OCI-LY3 (cell line): ENCODE measurements at regions not wholly inside any gene's neighbourhood (a gene's known extent, or its start where the extent isn't known, plus 50 kb on each side); places are given as distances from the start of the nearest gene placed in this dataset.

Experiments used
- H2AFZ ChIP-seq: fragments of 200-600, 300-600 bp; shearing (Covaris generic); 2 replicates; pipeline ENCODE4 v1.6.0; 2014; ENCODE audit warnings: antibody characterized with exemption, low read depth, low read length
- H3K27ac ChIP-seq: fragments of 200-600, 300-600 bp; sonication (generic); 2 replicates; pipeline ENCODE4 v1.5.1; 2014; ENCODE audit warnings: mild to moderate bottlenecking, low read length, moderate library complexity, mixed read lengths
- H3K27me3 ChIP-seq: fragments of 200-600, 300-600 bp; sonication (generic); 2 replicates; pipeline ENCODE4 v1.6.1; 2014; ENCODE audit warnings: low read depth, low read length, mixed read lengths
- H3K36me3 ChIP-seq: fragments of 200-600, 300-600 bp; sonication (generic); replicated peaks from 2 replicates; pipeline ENCODE3; 2014; ENCODE audit warnings: low read depth, low read length, mixed read lengths
- H3K4me1 ChIP-seq: fragments of 300-600, 200-600 bp; sonication (generic); 2 replicates; pipeline ENCODE4 v1.6.1; 2014; ENCODE audit warnings: low read length, mixed read lengths
- H3K4me2 ChIP-seq: fragments of 200-600, 300-600 bp; sonication (generic); 2 replicates; pipeline ENCODE4 v1.6.1; 2014; ENCODE audit warnings: low read length, mixed read lengths
- H3K4me3 ChIP-seq: fragments of 300-600, 200-600 bp; sonication (generic); 2 replicates; pipeline ENCODE4 v1.5.1; 2014; ENCODE audit warnings: antibody characterized with exemption, mild to moderate bottlenecking, low read length, moderate library complexity
- H3K79me2 ChIP-seq: fragments of 300-600, 200-600 bp; shearing (Covaris generic); 2 replicates; pipeline ENCODE4 v1.6.1; 2014; ENCODE audit warnings: mild to moderate bottlenecking, low read length, mixed read lengths
- H3K9ac ChIP-seq: fragments of 300-600, 200-600 bp; shearing (Covaris generic); 2 replicates; pipeline ENCODE4 v1.6.0; 2014; ENCODE audit warnings: mild to moderate bottlenecking, low read length, moderate library complexity
- H3K9me3 ChIP-seq: fragments of 200-600, 300-600 bp; shearing (Covaris generic); 2 replicates; pipeline ENCODE4 v1.6.1; 2014; ENCODE audit warnings: low read length, mixed read lengths; ENCODE audit not compliant: insufficient read depth
- H4K20me1 ChIP-seq: fragments of 200-600, 300-600 bp; sonication (generic); 2 replicates; pipeline ENCODE4 v1.6.1; 2016; ENCODE audit warnings: low read length, mixed read lengths; ENCODE audit not compliant: insufficient read depth
- EZH2phosphoT487 ChIP-seq: fragments of 200-600 bp; shearing (Covaris generic); IDR thresholded peaks from 2 replicates; pipeline ENCODE4 v1.6.1; 2018; ENCODE audit warnings: antibody characterized with exemption, mixed run types, low read depth
- TF ChIP-seq, protein P1 (sequence below): fragments of 200-600, 300-600 bp; sonication (generic); IDR thresholded peaks from 2 replicates; pipeline ENCODE4 v1.5.1; 2014; ENCODE audit warnings: antibody characterized with exemption, low read length, low read depth

GRCh38 chr21:28106370-28106890, 886.2 kb downstream of the LTN1 start:
- Histone ChIP-seq H3K9ac (no peak overlapping the region), H3K4me3 (no peak overlapping the region), H2AFZ (no peak overlapping the region), H4K20me1 (no peaks in the 10 kb centered on the region), H3K27me3 (no peaks in the 10 kb centered on the region), H3K27ac (no peak overlapping the region), H3K4me1 (no peaks in the 10 kb centered on the region), H3K4me2 (no peak overlapping the region), H3K79me2 (no peaks in the 10 kb centered on the region), H3K9me3 (no peaks in the 10 kb centered on the region), H3K36me3 (no peaks in the 10 kb centered on the region)
- TF ChIP-seq, protein P1, sequence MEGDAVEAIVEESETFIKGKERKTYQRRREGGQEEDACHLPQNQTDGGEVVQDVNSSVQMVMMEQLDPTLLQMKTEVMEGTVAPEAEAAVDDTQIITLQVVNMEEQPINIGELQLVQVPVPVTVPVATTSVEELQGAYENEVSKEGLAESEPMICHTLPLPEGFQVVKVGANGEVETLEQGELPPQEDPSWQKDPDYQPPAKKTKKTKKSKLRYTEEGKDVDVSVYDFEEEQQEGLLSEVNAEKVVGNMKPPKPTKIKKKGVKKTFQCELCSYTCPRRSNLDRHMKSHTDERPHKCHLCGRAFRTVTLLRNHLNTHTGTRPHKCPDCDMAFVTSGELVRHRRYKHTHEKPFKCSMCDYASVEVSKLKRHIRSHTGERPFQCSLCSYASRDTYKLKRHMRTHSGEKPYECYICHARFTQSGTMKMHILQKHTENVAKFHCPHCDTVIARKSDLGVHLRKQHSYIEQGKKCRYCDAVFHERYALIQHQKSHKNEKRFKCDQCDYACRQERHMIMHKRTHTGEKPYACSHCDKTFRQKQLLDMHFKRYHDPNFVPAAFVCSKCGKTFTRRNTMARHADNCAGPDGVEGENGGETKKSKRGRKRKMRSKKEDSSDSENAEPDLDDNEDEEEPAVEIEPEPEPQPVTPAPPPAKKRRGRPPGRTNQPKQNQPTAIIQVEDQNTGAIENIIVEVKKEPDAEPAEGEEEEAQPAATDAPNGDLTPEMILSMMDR: no peak
- no peak for TF ChIP-seq EZH2phosphoT487

DNA sequence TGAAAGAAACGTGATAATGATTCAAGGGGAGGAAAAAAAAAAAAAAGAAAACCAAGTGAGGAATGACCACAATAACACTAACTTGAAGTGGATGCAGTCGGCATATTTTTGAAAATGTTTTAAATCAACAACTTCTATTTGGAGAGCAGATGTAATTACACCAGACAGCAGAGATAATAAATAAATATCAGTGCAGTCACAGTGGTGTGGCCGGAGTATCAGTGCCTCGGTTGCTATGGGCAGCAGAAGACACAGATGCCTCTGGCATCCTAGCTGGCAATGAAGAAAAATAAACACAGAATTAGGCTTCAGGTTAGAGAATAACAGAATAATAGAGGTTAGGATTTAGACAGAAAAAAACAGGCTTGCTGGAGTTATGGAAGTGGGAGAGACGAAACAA, 888.3 kb downstream of the LTN1 start:
- Histone ChIP-seq H3K36me3 (no peaks in the 10 kb centered on the region), H3K27me3 (no peaks in the 10 kb centered on the region), H3K79me2 (no peaks in the 10 kb centered on the region), H3K4me2 (no peak overlapping the region), H3K27ac (no peak overlapping the region), H3K4me1 (no peaks in the 10 kb centered on the region), H3K9me3 (no peaks in the 10 kb centered on the region), H4K20me1 (no peaks in the 10 kb centered on the region), H3K9ac (no peak overlapping the region), H3K4me3 (no peak overlapping the region), H2AFZ (no peak overlapping the region)
- no peak for TF ChIP-seq EZH2phosphoT487
- TF ChIP-seq, protein P1: no peak

- Histone ChIP-seq H3K79me2 (no peaks in the 10 kb centered on the region), H3K36me3 (no peaks in the 10 kb centered on the region), H2AFZ (no peak overlapping the region; the same call in 1 of the 2 replicates), H3K9ac (no peak overlapping the region), H3K4me2 (no peak overlapping the region), H3K4me3 (no peak overlapping the region), H4K20me1 (no peaks in the 10 kb centered on the region), H3K4me1 (no peaks in the 10 kb centered on the region), H3K27ac (no peak overlapping the region), H3K27me3 (no peaks in the 10 kb centered on the region), H3K9me3 (no peaks in the 10 kb centered on the region)
- TF ChIP-seq, protein P1: no peak
- no peak for TF ChIP-seq EZH2phosphoT487
These were observed 892.3 kb downstream of the LTN1 start for GRCh38 chr21:28100366-28100765.

- no peaks in the 10 kb centered on the region for H3K4me1 ChIP-seq
- no peaks in the 10 kb centered on the region for H3K27me3 ChIP-seq
- no peaks in the 10 kb centered on the region for H3K36me3 ChIP-seq
- TF ChIP-seq, protein P1: no peak
- TF ChIP-seq EZH2phosphoT487: no peak
- H3K9me3 ChIP-seq: no peaks in the 10 kb centered on the region
- H3K79me2 ChIP-seq: no peaks in the 10 kb centered on the region
- H4K20me1 ChIP-seq: no peaks in the 10 kb centered on the region
- H3K4me2 ChIP-seq: no peak overlapping the region
- H3K9ac ChIP-seq: no peak overlapping the region
- no peak overlapping the region for H3K27ac ChIP-seq
- no peak overlapping the region for H2AFZ ChIP-seq
- H3K4me3 ChIP-seq: no peak overlapping the region
These were observed 893.5 kb downstream of the LTN1 start for GRCh38 chr21:28099001-28099705.
